ENCODE measurements at regions not wholly inside any gene's neighbourhood (a gene's known extent, or its start where the extent isn't known, plus 50 kb on each side); places are given as distances from the start of the nearest gene placed in this dataset.

- no peak for ATAC-seq
These were observed 249.1 kb upstream of the PITRM1 start for GRCh38 chr10:3421537-3422257.

GRCh38 chr10:3420527-3421469 is 248.2 kb upstream of the PITRM1 start:
- peak in 1 of 2 donors; percentile 17 for ATAC-seq

- peak in 1 of 2 donors; percentile 24 for ATAC-seq
These were observed 247.3 kb upstream of the PITRM1 start for GRCh38 chr10:3419719-3420495.

DNA sequence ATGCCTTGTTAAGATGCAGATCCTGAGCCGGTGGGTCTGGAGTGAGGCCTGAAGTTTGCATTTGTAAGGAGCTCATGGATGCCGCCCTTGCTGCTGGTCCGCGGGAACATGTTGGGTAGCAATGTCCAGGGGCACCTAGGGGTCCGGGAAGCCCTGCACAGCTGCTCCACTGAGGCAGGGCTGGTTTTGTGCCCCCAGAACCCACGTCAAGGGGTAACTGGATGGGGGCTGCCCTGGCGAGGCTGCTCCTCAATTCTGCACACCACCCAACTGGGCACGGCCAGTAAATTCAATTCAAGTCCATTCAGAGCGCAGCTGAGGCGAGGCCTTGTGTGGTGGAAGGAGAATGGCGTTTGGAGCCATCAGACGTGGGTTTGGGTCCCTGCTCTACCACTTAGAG is 246.3 kb upstream of the PITRM1 start:
- no peak for ATAC-seq

DNA sequence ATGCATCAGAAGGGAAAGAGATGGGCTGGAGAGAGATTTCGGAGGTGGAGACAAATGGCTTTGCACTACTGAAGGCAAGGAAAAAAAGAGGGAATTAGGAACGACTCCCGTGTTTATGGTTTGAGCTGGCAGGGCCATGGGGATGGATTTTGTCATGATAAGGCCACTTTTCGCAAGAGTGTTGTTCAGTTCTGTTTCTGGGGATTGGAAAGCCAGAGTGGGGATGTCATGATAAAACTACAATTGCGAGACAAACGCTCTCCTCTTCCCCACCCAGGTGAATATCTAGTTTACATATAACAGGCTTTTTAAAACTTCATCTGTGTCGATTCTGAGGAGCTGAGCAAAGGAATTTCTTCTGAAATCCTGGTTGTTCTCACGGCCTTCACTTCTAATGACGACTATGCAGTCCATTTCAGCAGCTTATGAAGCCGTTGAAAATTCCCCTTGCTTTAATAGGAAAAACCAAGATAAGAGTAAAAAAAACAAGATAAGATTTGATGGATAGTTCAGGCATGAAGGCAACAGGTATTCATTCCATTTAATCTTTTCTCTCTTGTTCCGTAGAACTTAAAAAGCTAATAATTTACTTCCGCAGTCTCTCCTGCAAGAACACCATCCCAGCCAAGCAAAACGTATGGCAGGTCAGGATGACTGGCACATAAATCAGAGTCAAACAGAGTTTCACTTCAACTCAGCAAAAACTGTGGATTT is 245.6 kb upstream of the PITRM1 start:
- no peak for ATAC-seq

DNA sequence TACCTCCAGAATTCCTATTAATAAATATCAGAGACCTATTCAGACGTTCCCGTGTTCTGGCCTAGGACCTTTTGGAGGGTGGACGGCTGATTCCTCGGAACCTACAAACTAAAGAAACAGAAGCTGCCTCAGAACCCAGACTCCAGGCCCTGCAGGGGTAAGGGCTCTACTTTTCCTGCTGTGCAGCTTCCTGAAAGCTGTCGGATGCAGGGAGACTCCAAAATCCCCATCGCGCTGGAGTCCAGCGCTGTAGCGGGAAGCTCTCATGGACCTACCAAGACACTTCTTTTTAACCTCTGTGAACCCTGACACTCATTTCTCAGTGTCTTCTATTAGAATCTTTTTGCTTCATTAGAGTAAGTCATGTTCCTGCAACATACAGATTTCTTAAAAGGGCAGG is 244.5 kb upstream of the PITRM1 start:
- no peak for ATAC-seq

GRCh38 chr10:3415878-3416605 is 243.5 kb upstream of the PITRM1 start:
- no peak for ATAC-seq

GRCh38 chr10:3415038-3415736 is 242.6 kb upstream of the PITRM1 start:
- no peak for ATAC-seq

- no peak for ATAC-seq
These were observed 242.1 kb upstream of the PITRM1 start for GRCh38 chr10:3414667-3415023.

DNA sequence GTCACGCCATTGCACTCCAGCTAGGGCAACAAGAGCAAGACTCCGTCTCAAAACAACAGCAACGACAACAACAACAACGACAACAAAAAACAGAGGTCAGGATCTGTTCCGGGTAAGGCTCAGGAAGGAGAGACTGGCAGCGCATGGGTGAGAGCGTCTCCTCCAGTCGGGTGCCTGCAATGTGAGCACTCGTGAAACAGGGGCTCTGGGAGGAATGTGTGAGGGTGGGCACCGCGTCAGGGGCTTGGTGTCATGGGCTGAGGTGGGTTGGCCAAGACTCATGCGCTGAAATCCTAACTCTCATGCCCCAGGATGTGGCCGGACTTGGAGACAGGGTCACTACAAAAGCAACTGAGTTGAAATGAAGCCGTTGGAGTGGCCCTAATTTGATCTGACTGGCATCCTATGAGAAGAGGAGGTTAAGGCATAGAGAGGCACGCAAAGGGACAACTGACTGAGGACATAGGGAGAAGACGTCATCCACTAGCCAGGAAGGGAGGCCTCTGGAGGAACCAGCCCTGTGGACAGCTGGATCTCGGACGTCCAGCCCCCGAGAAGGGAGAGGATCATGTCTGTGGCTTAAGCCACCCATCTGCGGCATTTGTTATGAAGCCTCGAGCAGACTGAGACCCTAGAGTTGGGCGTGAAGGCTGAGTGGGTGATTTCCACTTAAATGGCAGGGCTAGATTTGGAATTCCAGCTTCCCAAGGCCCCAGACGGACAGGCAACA is 241.5 kb upstream of the PITRM1 start:
- ATAC-seq: no peak

GRCh38 chr10:3412646-3413045 is 240.1 kb upstream of the PITRM1 start:
- no peak for ATAC-seq

- ATAC-seq: no peak
These were observed 239.5 kb upstream of the PITRM1 start for GRCh38 chr10:3412071-3412582.

DNA sequence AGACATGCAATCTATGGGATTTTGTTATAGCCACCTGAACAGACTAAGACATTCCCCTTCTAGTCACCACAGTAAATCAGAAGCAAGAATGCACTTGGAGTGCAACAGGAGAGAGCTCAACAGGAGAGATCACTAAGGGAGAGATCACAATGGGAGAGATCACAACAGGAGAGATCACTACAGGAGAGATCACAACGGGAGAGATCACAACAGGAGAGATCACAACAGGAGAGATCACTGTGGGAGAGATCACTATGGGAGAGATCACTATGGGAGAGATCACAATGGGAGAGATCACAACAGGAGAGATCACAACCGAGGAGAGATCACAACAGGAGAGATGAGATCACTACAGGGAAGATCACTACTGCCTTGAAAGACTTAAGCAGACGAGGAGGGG is 238.5 kb upstream of the PITRM1 start:
- ATAC-seq: no peak

GRCh38 chr10:3409928-3410327 is 237.3 kb upstream of the PITRM1 start:
- ATAC-seq: no peak

DNA sequence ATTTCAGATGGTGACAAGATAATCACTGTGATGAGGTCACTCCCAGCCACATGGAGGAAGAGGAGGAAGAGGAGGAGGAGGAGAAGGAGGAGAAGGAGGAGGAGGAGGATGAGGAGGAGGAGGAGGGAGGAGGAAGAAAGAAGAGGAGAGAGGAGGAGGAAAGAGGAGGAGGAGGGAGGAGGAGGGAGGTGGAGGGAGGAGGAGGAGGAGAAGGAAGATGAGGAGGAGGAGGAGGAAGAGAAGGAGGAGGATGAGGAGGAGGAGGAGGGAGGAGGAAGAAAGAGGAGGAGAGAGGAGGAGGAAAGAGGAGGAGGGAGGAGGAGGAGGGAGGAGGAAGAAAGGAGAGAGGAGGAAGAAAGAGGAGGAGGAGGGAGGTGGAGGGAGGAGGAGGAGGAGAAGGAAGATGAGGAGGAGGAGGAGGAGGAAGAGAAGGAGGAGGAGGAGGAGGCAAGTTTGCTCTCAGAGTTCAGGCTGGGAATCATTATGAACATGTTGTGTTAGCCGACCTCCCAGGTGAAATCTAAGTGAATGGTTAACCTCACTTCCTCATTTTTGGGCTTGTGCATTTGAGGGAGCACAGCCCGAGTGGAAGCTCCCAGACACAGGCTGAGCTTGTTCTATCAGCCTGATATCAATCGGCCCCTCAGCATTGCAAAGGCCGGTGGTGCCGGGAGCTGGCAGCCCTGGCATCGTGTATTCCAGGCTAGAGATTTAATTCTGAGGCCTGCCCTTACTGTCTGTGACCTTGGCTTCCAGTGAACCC is 236.2 kb upstream of the PITRM1 start:
- ATAC-seq: no peak

DNA sequence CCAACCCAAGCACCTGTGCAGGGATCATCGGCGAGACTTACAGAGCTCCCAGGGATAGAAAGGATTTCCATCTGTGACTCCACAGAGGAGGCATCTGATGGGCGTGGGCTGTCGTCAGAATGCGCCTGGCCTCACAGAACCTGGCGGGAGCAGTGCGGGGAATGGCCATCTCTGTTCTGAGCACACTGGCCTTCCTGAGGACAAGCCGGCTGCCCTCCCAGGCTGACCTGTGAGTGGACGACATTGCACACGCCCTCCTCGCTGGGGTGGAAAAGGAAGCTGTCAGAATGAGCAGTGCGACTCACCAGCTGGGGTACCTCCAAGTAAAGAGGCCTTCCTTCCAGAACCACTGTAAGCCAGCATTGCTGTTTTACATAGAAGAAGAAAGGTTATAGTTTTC is 234.6 kb upstream of the PITRM1 start:
- no peak for ATAC-seq

DNA sequence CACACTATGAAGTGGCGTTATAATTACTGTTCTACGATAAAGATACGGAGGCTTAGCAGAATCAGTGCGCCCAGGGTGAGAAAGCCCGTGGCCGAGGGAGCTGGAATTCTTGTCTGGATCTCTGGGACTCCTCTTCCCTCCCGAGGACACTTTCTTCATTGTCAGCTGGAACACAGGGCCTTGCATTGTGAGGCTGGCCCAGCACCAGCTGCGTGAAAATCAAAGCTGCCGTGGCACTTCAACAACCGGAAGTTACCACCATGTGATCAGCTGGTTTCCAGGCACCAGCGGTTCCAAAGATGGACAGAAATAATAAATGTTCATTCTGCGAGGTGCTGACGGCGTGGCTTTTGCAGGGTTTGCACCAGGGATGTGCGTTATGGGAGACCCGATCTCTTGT is 234.0 kb upstream of the PITRM1 start:
- no peak for ATAC-seq

GRCh38 chr10:3404381-3404780 is 231.8 kb upstream of the PITRM1 start:
- ATAC-seq: no peak

- ATAC-seq: no peak
These were observed 229.7 kb upstream of the PITRM1 start for GRCh38 chr10:3402187-3402751.
